Stomach (tissue), 8 donors: ENCODE measurements at regions not wholly inside any gene's neighbourhood (a gene's known extent, or its start where the extent isn't known, plus 50 kb on each side); places are given as distances from the start of the nearest gene placed in this dataset.

ENCODE experiments used
- DNase-seq, 2 donors: peaks; one replicate each; pipeline versions ENCODE4 v3.0.0 to v3.0.0-alpha.2; 2013 to 2019
- H3K27ac ChIP-seq, 5 donors: fragments of 200-600 bp in 4 of 5; sonication (generic) in 4 of 5; one replicate each; pipeline ENCODE4 v1.5.1; 2013 to 2019; ENCODE audit warnings: mild to moderate bottlenecking in 1 of 5, moderate library complexity in 1 of 5
- H3K27me3 ChIP-seq, 3 donors: fragments of 200-600 bp; sonication (generic); one replicate each; pipeline ENCODE4 v1.5.1; 2017 to 2019; ENCODE audit warnings: mixed run types in 1 of 3
- H3K36me3 ChIP-seq, 4 donors: fragments of 200-600 bp; sonication (generic); 1 replicate in 3 of 4; 2 replicates in 1 of 4; pipeline ENCODE4 v1.5.1; 2016 to 2019
- H3K4me1 ChIP-seq, 4 donors: fragments of 200-600 bp; sonication (generic); one replicate each; pipeline ENCODE4 v1.5.1; 2016 to 2019
- H3K4me3 ChIP-seq, 4 donors: fragments of 200-600 bp; sonication (generic) in 3 of 4; one replicate each; pipeline ENCODE4 v1.5.1; 2016 to 2019; ENCODE audit warnings: mild to moderate bottlenecking in 1 of 4
- H3K9me3 ChIP-seq, 4 donors: fragments of 200-600 bp; sonication (generic); one replicate each; pipeline ENCODE4 v1.5.1; 2016 to 2019
- EP300 ChIP-seq: sonication (generic); formaldehyde crosslinking; IDR thresholded peaks from one replicate; pipeline ENCODE4 v1.6.1; 2017; ENCODE audit warnings: antibody characterized with exemption
- POLR2A ChIP-seq, 4 donors: fragments of 450-650 bp; IDR thresholded peaks; one replicate each; pipeline ENCODE4 v1.6.1; 2016; ENCODE audit warnings: antibody characterized with exemption in 4 of 4, control low read depth in 2 of 4, mild to moderate bottlenecking in 1 of 4, moderate library complexity in 1 of 4
- POLR2AphosphoS5 ChIP-seq, 3 donors: sonication (generic); formaldehyde crosslinking; IDR thresholded peaks; one replicate each; pipeline ENCODE4 v1.6.1; 2016; ENCODE audit warnings: antibody characterized with exemption in 3 of 3
- WGBS, 5 donors: extraction: QIAGEN DNeasy Blood & Tissue Kit in 3 of 5; methylation state at CpG; one replicate each; pipeline versions ENCODE4 v1.1.5 to v1.1.7; 2013 to 2018; 5-methylcytosine and 5-hydroxymethylcytosine counted together
- intact Hi-C: fragments of 100-400 bp; cut with DNase I; formaldehyde crosslinking; loops from one replicate; pipeline ENCODE4 v1.15.1; 2023; ENCODE audit warnings: low total_unique reads
- TF ChIP-seq, protein P1 (sequence below), 7 experiments: fragments of 450-650 bp in 4 of 7; fragments of 200-600 bp in 3 of 7; sonication (generic) in 3 of 7; IDR thresholded peaks; one replicate each; pipeline ENCODE4 v1.5.1; 2016 to 2019; ENCODE audit warnings: antibody characterized with exemption in 7 of 7, control low read depth in 2 of 7, mild to moderate bottlenecking in 1 of 7
- donor health status: healthy with polysubstance abuse.
- donor health status: Bipolar disorder and iron deficiency.
- donor health status: healthy.

DNA sequence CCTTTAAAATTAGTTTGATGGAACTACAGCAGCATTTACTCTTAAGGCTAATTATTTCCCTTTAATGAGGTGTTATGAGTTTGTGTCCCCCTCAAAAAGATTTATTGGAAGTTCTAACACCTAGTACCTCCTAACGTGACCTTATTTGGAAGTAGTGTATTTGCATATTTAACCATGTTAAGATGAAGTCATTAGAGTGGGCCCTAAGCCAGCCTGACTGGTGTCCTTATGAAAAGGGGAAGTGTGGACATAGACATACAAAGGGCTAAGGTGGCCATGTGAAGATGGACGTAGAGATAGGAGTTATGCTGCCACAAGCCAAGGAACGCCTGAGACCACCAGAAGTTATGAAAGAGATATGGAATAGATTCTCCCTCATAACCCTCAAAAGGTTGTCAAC is 985.4 kb upstream of the INTU start:
- intact Hi-C loops = no loop called here
- Histone ChIP-seq H3K27me3 (no peaks in the 10 kb centered on the region), H3K36me3 (no peaks in the 10 kb centered on the region), H3K4me3 (no peak overlapping the region), H3K9me3 (no peaks in the 10 kb centered on the region), H3K4me1 (no peaks in the 10 kb centered on the region), H3K27ac (no peak overlapping the region)
- DNase-seq = no peak
- 75 to 86% (median 78%) methylated on average over 3 of the region's 3 CpGs for WGBS, 5 donors
- TF ChIP-seq POLR2A (IDR thresholded peaks at IDR 0.05) = no peak
- TF ChIP-seq, protein P1, sequence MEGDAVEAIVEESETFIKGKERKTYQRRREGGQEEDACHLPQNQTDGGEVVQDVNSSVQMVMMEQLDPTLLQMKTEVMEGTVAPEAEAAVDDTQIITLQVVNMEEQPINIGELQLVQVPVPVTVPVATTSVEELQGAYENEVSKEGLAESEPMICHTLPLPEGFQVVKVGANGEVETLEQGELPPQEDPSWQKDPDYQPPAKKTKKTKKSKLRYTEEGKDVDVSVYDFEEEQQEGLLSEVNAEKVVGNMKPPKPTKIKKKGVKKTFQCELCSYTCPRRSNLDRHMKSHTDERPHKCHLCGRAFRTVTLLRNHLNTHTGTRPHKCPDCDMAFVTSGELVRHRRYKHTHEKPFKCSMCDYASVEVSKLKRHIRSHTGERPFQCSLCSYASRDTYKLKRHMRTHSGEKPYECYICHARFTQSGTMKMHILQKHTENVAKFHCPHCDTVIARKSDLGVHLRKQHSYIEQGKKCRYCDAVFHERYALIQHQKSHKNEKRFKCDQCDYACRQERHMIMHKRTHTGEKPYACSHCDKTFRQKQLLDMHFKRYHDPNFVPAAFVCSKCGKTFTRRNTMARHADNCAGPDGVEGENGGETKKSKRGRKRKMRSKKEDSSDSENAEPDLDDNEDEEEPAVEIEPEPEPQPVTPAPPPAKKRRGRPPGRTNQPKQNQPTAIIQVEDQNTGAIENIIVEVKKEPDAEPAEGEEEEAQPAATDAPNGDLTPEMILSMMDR (IDR thresholded peaks at IDR 0.05) = no peak
- TF ChIP-seq POLR2AphosphoS5 (IDR thresholded peaks at IDR 0.05) = no peak
- TF ChIP-seq EP300 = no peak

DNA sequence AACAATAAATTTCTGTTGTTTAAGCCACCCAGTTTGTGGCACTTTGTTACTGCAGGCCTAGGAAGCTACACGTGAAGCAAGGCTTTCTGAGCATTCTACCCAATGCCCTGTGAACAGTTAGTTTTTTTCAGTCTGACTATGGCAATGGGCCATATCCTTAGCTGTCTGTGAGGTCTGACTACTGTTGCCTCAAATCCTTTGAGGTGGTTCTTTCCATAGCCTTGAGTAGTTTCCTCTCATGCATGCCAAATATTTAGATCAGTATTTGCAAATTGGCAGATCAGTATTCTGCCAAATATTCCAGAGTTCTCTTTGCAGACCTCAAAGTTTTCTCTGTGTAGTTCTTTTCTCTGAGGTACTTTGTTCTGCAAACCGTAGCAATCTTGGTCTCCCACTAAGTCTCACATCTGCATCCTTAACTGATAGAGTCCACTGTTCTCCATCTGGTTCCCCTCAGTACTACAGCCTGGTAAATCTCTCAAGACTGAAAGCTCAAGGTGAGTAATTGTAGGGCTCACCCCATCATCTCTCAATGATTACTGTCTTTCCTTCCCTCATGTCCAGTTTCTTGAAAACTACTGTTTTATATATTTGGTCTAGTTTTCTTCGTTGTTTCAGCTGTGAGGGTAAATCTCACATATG is 984.9 kb upstream of the INTU start:
- Histone ChIP-seq H3K4me1 (no peaks in the 10 kb centered on the region), H3K27ac (no peak overlapping the region), H3K4me3 (no peak overlapping the region), H3K36me3 (no peaks in the 10 kb centered on the region), H3K9me3 (no peaks in the 10 kb centered on the region), H3K27me3 (no peaks in the 10 kb centered on the region)
- 45 to 70% (median 68%) methylated on average over 3 of the region's 3 CpGs for WGBS, 5 donors
- no peak for TF ChIP-seq EP300
- no peak for TF ChIP-seq POLR2AphosphoS5 (IDR thresholded peaks at IDR 0.05)
- TF ChIP-seq POLR2A (IDR thresholded peaks at IDR 0.05) = no peak
- TF ChIP-seq, protein P1 (IDR thresholded peaks at IDR 0.05) = no peak
- DNase-seq = peak in 1 of 2 donors; percentile 6
- intact Hi-C loops = no loop called here

DNA sequence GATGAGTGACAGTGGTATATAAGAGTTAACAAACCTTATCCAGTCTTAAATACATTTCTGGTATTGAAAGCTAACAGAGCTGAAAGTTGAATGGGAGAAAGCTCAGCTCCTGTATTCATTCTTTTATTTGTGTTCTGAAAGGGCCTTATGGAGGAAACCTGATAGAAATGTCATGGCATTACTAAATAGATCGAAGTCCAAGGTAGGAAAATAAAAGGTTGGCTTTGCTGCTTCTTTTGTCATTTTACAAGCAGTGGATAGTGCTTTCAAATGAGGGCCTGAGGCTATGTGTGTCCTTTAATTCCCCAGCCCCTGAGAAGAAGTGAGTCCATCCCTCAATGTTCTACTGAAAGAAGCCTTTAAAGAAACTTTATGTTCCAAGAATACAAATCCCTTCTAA is 974.3 kb upstream of the INTU start:
- intact Hi-C loops = no loop called here
- DNase-seq = no peak
- no peaks in the 10 kb centered on the region for H3K27me3 ChIP-seq
- 29 to 63% (median 50%) methylated on average over 1 of the region's 1 CpG for WGBS, 5 donors
- TF ChIP-seq, protein P1 (IDR thresholded peaks at IDR 0.05) = no peak
- TF ChIP-seq POLR2A (IDR thresholded peaks at IDR 0.05) (no peak), EP300 (no peak)
- H3K4me1 ChIP-seq = no peaks in the 10 kb centered on the region
- no peak overlapping the region for H3K27ac ChIP-seq
- no peak overlapping the region for H3K4me3 ChIP-seq
- H3K36me3 ChIP-seq = no peaks in the 10 kb centered on the region
- no peaks in the 10 kb centered on the region for H3K9me3 ChIP-seq

DNA sequence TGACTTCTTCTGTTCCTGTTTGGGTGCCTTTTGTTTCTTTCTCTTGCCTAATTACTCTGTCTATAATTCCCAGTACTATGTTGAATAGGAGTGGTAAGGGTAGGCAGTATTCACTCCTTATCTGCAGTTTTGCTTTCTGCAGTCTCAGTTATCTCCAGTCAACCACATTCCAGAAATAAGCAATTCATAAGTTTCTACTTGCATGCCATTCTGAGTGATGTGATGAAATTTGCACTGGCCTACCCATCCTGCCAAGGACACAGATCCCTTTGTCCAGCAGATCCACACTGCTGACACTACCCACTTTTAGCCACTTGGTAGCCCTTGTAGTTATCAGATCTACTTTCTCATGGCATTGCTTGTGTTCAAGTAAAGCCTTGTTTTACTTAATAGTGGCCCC is 971.6 kb upstream of the INTU start:
- H3K27ac ChIP-seq = no peak overlapping the region
- H3K36me3 ChIP-seq = no peaks in the 10 kb centered on the region
- DNase-seq = no peak
- TF ChIP-seq EP300 (no peak), POLR2AphosphoS5 (IDR thresholded peaks at IDR 0.05) (no peak), POLR2A (IDR thresholded peaks at IDR 0.05) (no peak)
- TF ChIP-seq, protein P1 (IDR thresholded peaks at IDR 0.05) = no peak
- no peak overlapping the region for H3K4me3 ChIP-seq
- intact Hi-C loops = no loop called here
- H3K4me1 ChIP-seq = no peaks in the 10 kb centered on the region
- no peaks in the 10 kb centered on the region for H3K27me3 ChIP-seq
- peaks cover 0 to 8% (median 0%) of the 10 kb centered on the region in 4 donors for H3K9me3 ChIP-seq
